HG03469 (cell line): ENCODE measurements at regions not wholly inside any gene's neighbourhood (a gene's known extent, or its start where the extent isn't known, plus 50 kb on each side); places are given as distances from the start of the nearest gene placed in this dataset.

Source experiments
- ATAC-seq: cut with Tn5 transposase; IDR thresholded peaks from one replicate; pipeline ENCODE4 v1.9.1; 2021; ENCODE audit warnings: mild to moderate bottlenecking, moderate library complexity, moderate number of reproducible peaks; ENCODE audit not compliant: unreplicated experiment

- ATAC-seq, result no peak
Measured at GRCh38 chr18:8536231-8536630, 73.0 kb upstream of the RAB12 start.

GRCh38 chr18:8536922-8537321 lies 72.3 kb upstream of the RAB12 start:
- ATAC-seq, result no peak

GRCh38 chr18:8537400-8537799 lies 71.8 kb upstream of the RAB12 start:
- ATAC-seq, result no peak

GRCh38 chr18:8538935-8539334 lies 70.3 kb upstream of the RAB12 start:
- ATAC-seq, result no peak

- no peak for ATAC-seq
Measured at GRCh38 chr18:8546677-8547076, 62.6 kb upstream of the RAB12 start.

GRCh38 chr18:8548186-8548585 lies 61.1 kb upstream of the RAB12 start:
- no peak for ATAC-seq

- no peak for ATAC-seq
Measured at GRCh38 chr18:8549254-8549757, 59.9 kb upstream of the RAB12 start.

- no peak for ATAC-seq
Measured at GRCh38 chr18:8552151-8552550, 57.1 kb upstream of the RAB12 start.

GRCh38 chr18:8554354-8554753 lies 54.9 kb upstream of the RAB12 start:
- ATAC-seq, result no peak

GRCh38 chr18:8556424-8556823 lies 52.8 kb upstream of the RAB12 start:
- ATAC-seq, result no peak
